Neuronal stem cell (in vitro differentiated cells): ENCODE measurements at regions not wholly inside any gene's neighbourhood (a gene's known extent, or its start where the extent isn't known, plus 50 kb on each side); places are given as distances from the start of the nearest gene placed in this dataset.

ENCODE experiments used
- DNase-seq: peaks from one replicate; pipeline ENCODE4 v3.0.0-alpha.2; 2013; ENCODE audit warnings: low spot score
- H2AFZ ChIP-seq: one replicate; pipeline ENCODE4 v1.6.1; 2013; ENCODE audit warnings: mild to moderate bottlenecking, low read length, inconsistent platforms
- H2AK5ac ChIP-seq: 2 replicates; pipeline ENCODE4 v1.6.1; 2013; ENCODE audit warnings: low read depth, mild to moderate bottlenecking, inconsistent platforms, low read length, moderate library complexity, mixed read lengths
- H2BK120ac ChIP-seq: 2 replicates; pipeline ENCODE4 v1.6.1; 2013; ENCODE audit warnings: low read depth, mild to moderate bottlenecking, inconsistent platforms, low read length, moderate library complexity, mixed read lengths
- H2BK12ac ChIP-seq: one replicate; pipeline ENCODE4 v1.6.1; 2013; ENCODE audit warnings: low read length, inconsistent platforms
- H2BK15ac ChIP-seq: 2 replicates; pipeline ENCODE4 v1.6.1; 2013; ENCODE audit warnings: mild to moderate bottlenecking, low read length, inconsistent platforms, mixed read lengths
- H2BK5ac ChIP-seq: one replicate; pipeline ENCODE4 v1.6.1; 2013; ENCODE audit warnings: inconsistent platforms, mild to moderate bottlenecking, low read length, moderate library complexity
- H3K14ac ChIP-seq: one replicate; pipeline ENCODE4 v1.6.1; 2013; ENCODE audit warnings: low read length, inconsistent platforms
- H3K18ac ChIP-seq: 2 replicates; pipeline ENCODE4 v1.6.1; 2013; ENCODE audit warnings: low read length, inconsistent platforms
- H3K23ac ChIP-seq: 2 replicates; pipeline ENCODE4 v1.6.1; 2013; ENCODE audit warnings: low read depth, mild to moderate bottlenecking, mixed read lengths, low read length, inconsistent platforms; ENCODE audit not compliant: poor library complexity
- H3K27ac ChIP-seq: replicated peaks from 3 replicates; pipeline ENCODE4 v1.5.1; 2013; ENCODE audit warnings: low read length, inconsistent platforms
- H3K27me3 ChIP-seq, 3 experiments: 2 replicates each; pipeline ENCODE4 v1.6.1; 2013; ENCODE audit warnings: low read length in 3 of 3, mild to moderate bottlenecking in 2 of 3, inconsistent platforms in 1 of 3, low read depth in 1 of 3, mixed read lengths in 1 of 3, moderate library complexity in 1 of 3; ENCODE audit not compliant: control insufficient read depth in 3 of 3, insufficient read depth in 3 of 3
- H3K36me3 ChIP-seq, 2 donors: replicated peaks in 1 of 2; 2 replicates each; pipeline ENCODE4 v1.6.1; 2013; ENCODE audit warnings: low read length in 2 of 2; ENCODE audit not compliant: control insufficient read depth in 2 of 2, insufficient read depth in 2 of 2
- H3K4ac ChIP-seq: 2 replicates; pipeline ENCODE4 v1.6.1; 2013; ENCODE audit warnings: inconsistent platforms, mild to moderate bottlenecking, low read length, moderate library complexity
- H3K4me1 ChIP-seq, 2 donors: 1 replicate in 1 of 2; 2 replicates in 1 of 2; pipeline ENCODE4 v1.6.1; 2013; ENCODE audit warnings: low read length in 2 of 2, low read depth in 1 of 2; ENCODE audit not compliant: control insufficient read depth in 2 of 2, insufficient read depth in 1 of 2
- H3K4me2 ChIP-seq: one replicate; pipeline ENCODE4 v1.6.1; 2013; ENCODE audit warnings: mild to moderate bottlenecking, low read length, inconsistent platforms; ENCODE audit not compliant: insufficient read depth, poor library complexity, severe bottlenecking
- H3K4me3 ChIP-seq, 2 donors: 2 replicates each; pipeline ENCODE4 v1.5.1; 2013; ENCODE audit warnings: low read length in 2 of 2, mild to moderate bottlenecking in 2 of 2, inconsistent platforms in 1 of 2, moderate library complexity in 1 of 2
- H3K79me1 ChIP-seq: one replicate; pipeline ENCODE4 v1.6.1; 2013; ENCODE audit warnings: low read depth, mild to moderate bottlenecking, inconsistent platforms, low read length, moderate library complexity
- H3K9ac ChIP-seq: one replicate; pipeline ENCODE4 v1.6.1; 2013; ENCODE audit warnings: mild to moderate bottlenecking, low read depth, low read length, inconsistent platforms; ENCODE audit not compliant: poor library complexity
- H3K9me3 ChIP-seq, 2 donors: replicated peaks in 1 of 2; 2 replicates each; pipeline versions ENCODE3 to v1.6.1; 2013; ENCODE audit warnings: low read length in 2 of 2, mild to moderate bottlenecking in 2 of 2, inconsistent platforms in 1 of 2, low read depth in 1 of 2, mixed read lengths in 1 of 2, moderate library complexity in 1 of 2; ENCODE audit not compliant: control insufficient read depth in 2 of 2, insufficient read depth in 1 of 2
- H4K8ac ChIP-seq: one replicate; pipeline ENCODE4 v1.6.1; 2013; ENCODE audit warnings: low read depth, mild to moderate bottlenecking, inconsistent platforms, low read length, moderate library complexity
- H4K91ac ChIP-seq: one replicate; pipeline ENCODE4 v1.6.1; 2013; ENCODE audit warnings: low read length, low read depth, mild to moderate bottlenecking, inconsistent platforms; ENCODE audit not compliant: poor library complexity
- WGBS, 2 donors: extraction: QIAGEN DNeasy Blood & Tissue Kit; methylation state at CpG; one replicate each; pipeline ENCODE4 v1.1.7; 2013; ENCODE audit warnings: missing lambda C conversion rate in 2 of 2, mixed read lengths in 1 of 2; ENCODE audit not compliant: insufficient read length in 2 of 2, insufficient replicate concordance in 1 of 2; ENCODE audit errors: extremely low coverage in 2 of 2; 5-methylcytosine and 5-hydroxymethylcytosine counted together

DNA sequence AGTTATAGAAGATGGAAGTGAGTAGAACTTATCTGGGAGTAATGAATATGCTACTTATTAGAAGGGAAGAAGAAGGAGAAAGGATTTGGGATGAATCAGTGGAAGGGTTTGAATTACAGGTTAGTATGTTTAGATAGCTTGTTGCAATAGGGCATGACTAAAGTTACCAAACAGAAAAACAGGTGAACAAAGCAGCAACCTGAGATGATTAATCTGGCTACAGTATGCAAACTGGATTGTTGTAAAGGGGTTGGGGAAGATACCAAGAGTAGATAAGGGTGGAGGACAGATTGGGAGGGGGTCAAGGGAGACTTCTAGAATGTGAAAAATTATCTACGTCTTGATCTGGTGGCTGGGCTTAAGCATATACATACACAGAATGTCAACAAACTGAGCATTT lies 73.4 kb upstream of the CLEC14A start:
- Histone ChIP-seq H3K27me3 (no peaks in the 10 kb centered on the region), H3K4me3 (no peak overlapping the region), H3K4me2 (no peak overlapping the region), H2BK12ac (no peak overlapping the region), H2BK120ac (no peak overlapping the region), H3K79me1 (no peaks in the 10 kb centered on the region), H3K4me1 (no peaks in the 10 kb centered on the region), H3K9me3 (no peaks in the 10 kb centered on the region), H2AFZ (no peak overlapping the region), H2BK15ac (no peak overlapping the region), H3K27ac (no peak overlapping the region), H4K91ac (no peak overlapping the region), H3K14ac (no peak overlapping the region), H3K4ac (no peak overlapping the region), H4K8ac (no peak overlapping the region), H2AK5ac (no peak overlapping the region), H3K23ac (no peak overlapping the region), H2BK5ac (no peak overlapping the region), H3K36me3 (no peaks in the 10 kb centered on the region), H3K18ac (no peak overlapping the region), H3K9ac (no peak overlapping the region)
- DNase-seq, result no peak
- WGBS, 2 donors, result no CpG with 5 or more reads among the region's 1 CpG

DNA sequence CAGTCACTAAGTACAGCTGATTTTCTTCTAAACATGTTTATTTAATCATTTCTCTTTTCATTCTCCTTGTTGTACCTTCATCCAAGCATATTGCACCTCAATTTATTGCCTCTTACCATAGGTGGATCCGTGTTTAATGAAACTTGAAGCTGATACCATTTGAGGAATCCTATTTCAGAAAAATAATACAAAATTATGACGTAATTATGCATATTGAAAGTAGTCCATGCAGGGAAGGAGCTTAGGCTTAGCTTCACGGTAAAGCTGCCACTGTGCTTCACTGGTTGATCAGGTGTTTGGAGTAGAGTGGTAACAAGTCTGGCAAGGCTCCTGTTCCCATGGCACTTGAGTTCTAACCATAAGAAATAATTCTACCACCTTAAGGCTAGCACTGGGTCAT lies 61.0 kb upstream of the CLEC14A start:
- no peak overlapping the region for H3K4me3 ChIP-seq
- no peak overlapping the region for H3K18ac ChIP-seq
- DNase-seq, result no peak
- no peak overlapping the region for H2BK12ac ChIP-seq
- H4K91ac ChIP-seq, result no peak overlapping the region
- H3K9ac ChIP-seq, result no peak overlapping the region
- no peak overlapping the region for H2BK120ac ChIP-seq
- no peak overlapping the region for H2BK5ac ChIP-seq
- no peaks in the 10 kb centered on the region for H3K27me3 ChIP-seq
- H3K79me1 ChIP-seq, result no peaks in the 10 kb centered on the region
- H3K4me2 ChIP-seq, result no peak overlapping the region
- H3K27ac ChIP-seq, result no peak overlapping the region
- no peak overlapping the region for H4K8ac ChIP-seq
- no peak overlapping the region for H3K4ac ChIP-seq
- H3K9me3 ChIP-seq, result no peaks in the 10 kb centered on the region
- no CpG with 5 or more reads among the region's 3 CpGs for WGBS, 2 donors
- no peaks in the 10 kb centered on the region for H3K36me3 ChIP-seq
- H3K23ac ChIP-seq, result no peak overlapping the region
- no peaks in the 10 kb centered on the region for H3K4me1 ChIP-seq
- H2AFZ ChIP-seq, result no peak overlapping the region
- no peak overlapping the region for H2BK15ac ChIP-seq
- no peak overlapping the region for H3K14ac ChIP-seq
- H2AK5ac ChIP-seq, result no peak overlapping the region

DNA sequence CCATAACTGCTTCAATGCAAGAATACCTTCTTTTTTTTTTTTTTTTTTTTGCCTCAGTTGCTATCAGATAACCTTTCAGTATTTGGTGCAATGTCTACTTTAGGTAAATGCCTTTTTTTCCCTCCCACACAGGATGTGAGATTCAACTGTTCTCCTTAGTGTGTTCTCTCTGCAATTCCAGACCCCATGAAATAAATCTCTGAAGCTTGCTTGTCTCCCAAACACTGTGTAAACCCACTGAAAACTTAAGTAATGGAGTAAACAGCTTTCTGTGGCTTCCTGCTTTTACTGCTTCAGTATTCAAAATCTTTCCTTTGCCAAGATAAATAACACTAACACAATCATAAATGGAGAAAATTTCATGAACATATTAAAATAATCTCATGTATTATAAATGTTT lies 55.8 kb upstream of the CLEC14A start:
- Histone ChIP-seq H2BK12ac (no peak overlapping the region), H3K4me2 (no peak overlapping the region), H2BK120ac (no peak overlapping the region), H3K14ac (no peak overlapping the region), H2BK5ac (no peak overlapping the region), H2AFZ (no peak overlapping the region), H2BK15ac (no peak overlapping the region), H3K27me3 (no peaks in the 10 kb centered on the region), H3K4me3 (no peak overlapping the region), H3K79me1 (no peaks in the 10 kb centered on the region), H3K4ac (no peak overlapping the region), H3K23ac (no peak overlapping the region), H3K4me1 (no peaks in the 10 kb centered on the region), H4K91ac (no peak overlapping the region), H3K36me3 (no peaks in the 10 kb centered on the region), H2AK5ac (no peak overlapping the region), H3K9ac (no peak overlapping the region), H4K8ac (no peak overlapping the region), H3K27ac (no peak overlapping the region), H3K9me3 (no peaks in the 10 kb centered on the region), H3K18ac (no peak overlapping the region)
- DNase-seq, result no peak

DNA sequence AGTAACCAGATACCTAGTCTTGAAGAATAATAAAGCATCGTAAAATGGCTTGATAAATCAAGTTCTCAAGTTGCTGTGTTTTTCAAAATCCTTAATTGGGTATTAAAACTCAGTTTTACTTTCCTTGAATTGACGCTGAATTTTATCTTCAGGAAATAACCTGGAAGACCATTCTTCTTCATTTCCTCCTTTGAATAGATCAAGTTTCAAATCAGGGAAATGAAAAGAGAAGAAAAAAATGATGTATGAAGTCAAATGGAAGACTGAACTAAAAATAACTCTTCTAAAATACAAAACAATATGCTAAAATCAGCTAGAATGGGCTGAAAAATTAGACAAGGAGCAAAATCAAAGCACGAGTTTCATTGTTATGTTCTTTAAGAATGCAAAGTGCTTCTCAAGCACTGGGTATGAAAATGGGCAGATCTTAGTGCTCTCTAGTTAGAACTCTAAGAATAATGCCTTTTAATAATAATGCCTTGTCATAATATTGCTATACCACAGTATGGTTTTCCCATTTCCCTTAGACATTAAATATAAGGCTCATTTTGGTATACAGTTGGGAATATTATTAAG lies 54.6 kb upstream of the CLEC14A start:
- no peak overlapping the region for H3K4me3 ChIP-seq
- H3K79me1 ChIP-seq, result no peaks in the 10 kb centered on the region
- H3K9ac ChIP-seq, result no peak overlapping the region
- no peak overlapping the region for H2AK5ac ChIP-seq
- WGBS, 2 donors, result no CpG with 5 or more reads among the region's 3 CpGs
- H3K4me2 ChIP-seq, result no peak overlapping the region
- H2BK15ac ChIP-seq, result no peak overlapping the region
- H3K14ac ChIP-seq, result no peak overlapping the region
- no peak overlapping the region for H4K8ac ChIP-seq
- H2AFZ ChIP-seq, result no peak overlapping the region
- DNase-seq, result no peak
- H3K18ac ChIP-seq, result no peak overlapping the region
- H3K27ac ChIP-seq, result no peak overlapping the region
- no peaks in the 10 kb centered on the region for H3K4me1 ChIP-seq
- H3K4ac ChIP-seq, result no peak overlapping the region
- H2BK5ac ChIP-seq, result no peak overlapping the region
- H3K36me3 ChIP-seq, result no peaks in the 10 kb centered on the region
- H3K9me3 ChIP-seq, result no peaks in the 10 kb centered on the region
- no peaks in the 10 kb centered on the region for H3K27me3 ChIP-seq
- H2BK12ac ChIP-seq, result no peak overlapping the region
- H2BK120ac ChIP-seq, result no peak overlapping the region
- no peak overlapping the region for H3K23ac ChIP-seq
- H4K91ac ChIP-seq, result no peak overlapping the region
